Heart right ventricle (tissue), 16 donors: ENCODE measurements at regions not wholly inside any gene's neighbourhood (a gene's known extent, or its start where the extent isn't known, plus 50 kb on each side); places are given as distances from the start of the nearest gene placed in this dataset.
A peak's percentile ranks its signal among the peaks of the same experiment; 100 is the strongest.

ENCODE experiments used
- ATAC-seq, 8 donors: fragments of 200-7000 bp; cut with Tn5 transposase; one replicate each; pipeline ENCODE4 v1.9.1; 2020; ENCODE audit warnings: mild to moderate bottlenecking in 8 of 8, moderate library complexity in 8 of 8, moderate number of reproducible peaks in 1 of 8
- DNase-seq, 2 donors: peaks; one replicate each; pipeline ENCODE4 v3.0.0-alpha.2; 2020
- H3K27ac ChIP-seq, 10 donors: fragments of 200-600 bp; sonication (generic) in 2 of 10; one replicate each; pipeline versions ENCODE4 v1.5.0 to v1.8.0; 2020 to 2022; ENCODE audit warnings: mild to moderate bottlenecking in 3 of 10
- H3K27me3 ChIP-seq, 7 donors: fragments of 200-600 bp; one replicate each; pipeline ENCODE4 v1.8.0; 2021 to 2022; ENCODE audit warnings: mild to moderate bottlenecking in 2 of 7
- H3K36me3 ChIP-seq, 9 donors: fragments of 200-600 bp; sonication (generic) in 1 of 9; one replicate each; pipeline versions ENCODE4 v1.5.0 to v1.8.0; 2020 to 2022; ENCODE audit warnings: mild to moderate bottlenecking in 2 of 9
- H3K4me1 ChIP-seq, 9 donors: fragments of 200-600 bp; sonication (generic) in 1 of 9; one replicate each; pipeline versions ENCODE4 v1.5.0 to v1.8.0; 2020 to 2022; ENCODE audit warnings: mild to moderate bottlenecking in 4 of 9
- H3K4me3 ChIP-seq, 10 donors: fragments of 200-600 bp; sonication (generic) in 2 of 10; one replicate each; pipeline versions ENCODE4 v1.5.0 to v1.8.0; 2020 to 2022; ENCODE audit warnings: mild to moderate bottlenecking in 7 of 10, moderate library complexity in 2 of 10
- H3K9me3 ChIP-seq, 11 donors: fragments of 200-600 bp in 10 of 11; sonication (generic) in 2 of 11; one replicate each; pipeline versions ENCODE4 v1.5.0 to v1.8.0; 2013 to 2022; ENCODE audit warnings: mild to moderate bottlenecking in 2 of 11, control low read depth in 1 of 11, moderate library complexity in 1 of 11
- WGBS, 2 donors: extraction: QIAGEN DNeasy Blood & Tissue Kit; methylation state at CpG; one replicate each; pipeline ENCODE4 v1.1.7; 2013; ENCODE audit warnings: inconsistent platforms in 1 of 2; 5-methylcytosine and 5-hydroxymethylcytosine counted together
- intact Hi-C, 10 donors: fragments of 100-400 bp; cut with DNase I; formaldehyde crosslinking; loops; one replicate each; pipeline versions ENCODE4 v1.11.1 to v1.14.2; 2022
- TF ChIP-seq, protein P1 (sequence below), 9 donors: fragments of 200-600 bp; sonication (generic) in 2 of 9; IDR thresholded peaks; one replicate each; pipeline versions ENCODE4 v1.5.0 to v1.8.0; 2021 to 2022; ENCODE audit warnings: antibody characterized with exemption in 9 of 9, mild to moderate bottlenecking in 5 of 9, moderate library complexity in 1 of 9
- donor health status: Arrhythmogenic right ventricular cardiomyopathy.
- donor health status: ischemic (EF 13 %, LVEDD 7.1; RV severe dilation, severe dysfunction).
- donor health status: healthy with polysubstance abuse.
- donor health status: DM: no; HTN: yes; CAD: no.
- donor health status: DM: no; HTN: no; CAD: no.
- donor health status: ischemic (EF 25% LVEDD 6.9; RV normal size, moderate dysfunction).
- donor health status: ischemic (EF 25% LVEDD 5.7; RV mildly dilated, moderate dysfunction).
- donor health status: healthy.
- donor health status: DM: yes; HTN: yes; CAD: no.
- donor health status: Ischemic cardiomyopathy.
- donor health status: ischemic (EF 35%, LVEDD 5.7; RV mildly dilated, moderate dysfunction).
- donor health status: nonischemic (EF 11% LVEDD 7.7; RV severe dilation, severe dysfunction).
- donor health status: DM: yes; HTN: yes; CAD: no.
- donor health status: PGD.
- donor health status: ischemic (EF 29% LVEDD 5.4; RV normal size, mild dysfunction).
- donor health status: nonischemic (EF 23%, LVEDD 6.1; RV moderate dilation, normal function).

DNA sequence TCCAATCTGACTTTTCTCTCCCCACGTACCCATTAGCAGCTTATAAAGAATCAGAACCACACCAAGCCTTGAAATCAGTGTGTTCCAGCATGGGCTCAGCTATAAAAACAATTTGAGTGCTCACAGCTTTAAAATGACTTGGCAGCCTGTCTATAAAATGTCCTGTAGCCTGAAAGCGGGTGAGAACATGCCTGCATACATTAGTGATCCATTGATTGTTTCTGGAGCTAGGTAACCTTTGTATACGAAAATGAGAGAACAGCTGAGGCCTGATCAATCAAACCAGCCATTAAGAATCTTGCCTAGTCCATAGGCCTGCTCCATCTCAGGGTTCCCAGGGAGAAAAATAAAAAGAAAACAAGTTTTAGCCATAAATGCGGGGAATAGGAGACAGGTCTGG is 245.8 kb upstream of the SULF2 start:
- no peak overlapping the region for H3K27ac ChIP-seq
- no peak overlapping the region for H3K4me3 ChIP-seq
- no peaks in the 10 kb centered on the region for H3K36me3 ChIP-seq
- H3K9me3 ChIP-seq: no peaks in the 10 kb centered on the region
- no peak for ATAC-seq
- H3K27me3 ChIP-seq: peaks cover 0 to 13% (median 0%) of the 10 kb centered on the region in 7 donors
- intact Hi-C loops: no loop called here
- 77 to 88% methylated on average over 4 of the region's 4 CpGs for WGBS, 2 donors
- TF ChIP-seq, protein P1, sequence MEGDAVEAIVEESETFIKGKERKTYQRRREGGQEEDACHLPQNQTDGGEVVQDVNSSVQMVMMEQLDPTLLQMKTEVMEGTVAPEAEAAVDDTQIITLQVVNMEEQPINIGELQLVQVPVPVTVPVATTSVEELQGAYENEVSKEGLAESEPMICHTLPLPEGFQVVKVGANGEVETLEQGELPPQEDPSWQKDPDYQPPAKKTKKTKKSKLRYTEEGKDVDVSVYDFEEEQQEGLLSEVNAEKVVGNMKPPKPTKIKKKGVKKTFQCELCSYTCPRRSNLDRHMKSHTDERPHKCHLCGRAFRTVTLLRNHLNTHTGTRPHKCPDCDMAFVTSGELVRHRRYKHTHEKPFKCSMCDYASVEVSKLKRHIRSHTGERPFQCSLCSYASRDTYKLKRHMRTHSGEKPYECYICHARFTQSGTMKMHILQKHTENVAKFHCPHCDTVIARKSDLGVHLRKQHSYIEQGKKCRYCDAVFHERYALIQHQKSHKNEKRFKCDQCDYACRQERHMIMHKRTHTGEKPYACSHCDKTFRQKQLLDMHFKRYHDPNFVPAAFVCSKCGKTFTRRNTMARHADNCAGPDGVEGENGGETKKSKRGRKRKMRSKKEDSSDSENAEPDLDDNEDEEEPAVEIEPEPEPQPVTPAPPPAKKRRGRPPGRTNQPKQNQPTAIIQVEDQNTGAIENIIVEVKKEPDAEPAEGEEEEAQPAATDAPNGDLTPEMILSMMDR (IDR thresholded peaks at IDR 0.05): no peak
- DNase-seq: no peak
- H3K4me1 ChIP-seq: no peaks in the 10 kb centered on the region

- peaks cover 0 to 16% (median 5%) of the 10 kb centered on the region in 7 donors for H3K27me3 ChIP-seq
- H3K4me3 ChIP-seq: no peak overlapping the region
- no peak for ATAC-seq
- H3K36me3 ChIP-seq: no peaks in the 10 kb centered on the region
- peaks cover 0 to 3% (median 0%) of the 10 kb centered on the region in 9 donors for H3K4me1 ChIP-seq
- TF ChIP-seq, protein P1 (IDR thresholded peaks at IDR 0.05): no peak
- H3K27ac ChIP-seq: no peak overlapping the region
- WGBS, 2 donors: 83 to 85% methylated on average over 9 of the region's 9 CpGs
- intact Hi-C loops: no loop called here
- peaks cover 0 to 13% (median 0%) of the 10 kb centered on the region in 11 donors for H3K9me3 ChIP-seq
- DNase-seq: no peak
Measured at GRCh38 chr20:48026981-48027592, 241.8 kb upstream of the SULF2 start.

DNA sequence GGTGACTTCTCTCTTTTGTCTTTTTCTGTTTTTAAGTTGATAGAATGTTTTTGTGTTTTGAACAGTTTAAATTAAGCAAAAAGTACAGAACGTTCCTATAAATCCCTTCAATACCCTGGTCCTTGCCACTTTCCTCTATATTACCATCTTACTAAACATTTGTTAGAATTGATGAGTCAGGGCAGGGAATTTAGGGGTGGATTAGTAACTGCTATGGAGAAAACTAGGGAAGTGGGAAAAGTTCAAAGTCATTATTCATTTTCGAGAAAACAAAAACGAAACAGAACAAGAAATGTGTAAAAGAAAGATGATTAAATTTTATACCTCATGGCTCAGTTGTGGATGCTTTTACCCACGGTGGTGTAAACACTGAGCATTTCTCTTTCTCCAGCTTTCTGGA is 240.4 kb upstream of the SULF2 start:
- intact Hi-C loops: no loop called here
- DNase-seq (no peak), ATAC-seq (no peak)
- H3K4me3 ChIP-seq: no peak overlapping the region
- peaks cover 0 to 16% (median 0%) of the 10 kb centered on the region in 11 donors for H3K9me3 ChIP-seq
- peaks cover 0 to 18% (median 5%) of the 10 kb centered on the region in 7 donors for H3K27me3 ChIP-seq
- H3K36me3 ChIP-seq: no peaks in the 10 kb centered on the region
- WGBS, 2 donors: 76 to 82% methylated on average over 4 of the region's 4 CpGs
- H3K4me1 ChIP-seq: peaks cover 0 to 3% (median 0%) of the 10 kb centered on the region in 9 donors
- TF ChIP-seq, protein P1 (IDR thresholded peaks at IDR 0.05): no peak
- H3K27ac ChIP-seq: peak overlapping the region in 1 of 10 donors; percentile 53

GRCh38 chr20:48025051-48025515 is 239.8 kb upstream of the SULF2 start:
- Histone ChIP-seq H3K36me3 (no peaks in the 10 kb centered on the region), H3K4me1 (peaks cover 0 to 3% (median 0%) of the 10 kb centered on the region in 9 donors), H3K9me3 (peaks cover 0 to 16% (median 0%) of the 10 kb centered on the region in 11 donors), H3K27ac (peak overlapping the region in 1 of 10 donors; percentile 53), H3K4me3 (no peak overlapping the region), H3K27me3 (peaks cover 0 to 22% (median 5%) of the 10 kb centered on the region in 7 donors)
- peak; percentile 28 to 29 for DNase-seq
- TF ChIP-seq, protein P1 (IDR thresholded peaks at IDR 0.05): no peak
- peak in 6 of 8 donors; percentile 46 to 70 (median 60) for ATAC-seq
- 43 to 57% methylated on average over 13 of the region's 13 CpGs for WGBS, 2 donors
- intact Hi-C loops: no loop called here
